Loucy (cell line): ENCODE measurements at regions not wholly inside any gene's neighbourhood (a gene's known extent, or its start where the extent isn't known, plus 50 kb on each side); places are given as distances from the start of the nearest gene placed in this dataset.

Experiments
- H2AFZ ChIP-seq: fragments of 200-600 bp; sonication (generic); 2 replicates; pipeline ENCODE4 v1.6.0; 2016; ENCODE audit warnings: antibody characterized with exemption, mild to moderate bottlenecking, low read length, moderate library complexity
- H3F3A ChIP-seq: fragments of 200-600 bp; 2 replicates; pipeline ENCODE4 v1.6.0; 2016; ENCODE audit warnings: antibody characterized with exemption, low read depth, mild to moderate bottlenecking
- H3K27me3 ChIP-seq: fragments of 200-600 bp; sonication (generic); 2 replicates; pipeline ENCODE4 v1.6.1; 2014; ENCODE audit warnings: low read length, mild to moderate bottlenecking; ENCODE audit not compliant: insufficient read depth, poor library complexity, severe bottlenecking
- H3K36me3 ChIP-seq: fragments of 200-600 bp; sonication (generic); 2 replicates; pipeline ENCODE4 v1.6.1; 2016; ENCODE audit warnings: low read length; ENCODE audit not compliant: insufficient read depth
- H3K4me1 ChIP-seq: fragments of 200-600 bp; sonication (generic); 2 replicates; pipeline ENCODE4 v1.5.1; 2014; ENCODE audit warnings: low read length, mild to moderate bottlenecking; ENCODE audit not compliant: insufficient read depth, poor library complexity, severe bottlenecking
- H3K4me2 ChIP-seq: fragments of 200-600 bp; sonication (generic); 2 replicates; pipeline ENCODE4 v1.6.0; 2014; ENCODE audit warnings: antibody characterized with exemption, low read length, low read depth, mild to moderate bottlenecking; ENCODE audit not compliant: poor library complexity, severe bottlenecking
- H3K4me3 ChIP-seq: fragments of 200-600 bp; sonication (generic); 2 replicates; pipeline ENCODE4 v1.5.1; 2014; ENCODE audit warnings: low read length, mild to moderate bottlenecking, mixed read lengths; ENCODE audit not compliant: poor library complexity, severe bottlenecking
- H3K79me2 ChIP-seq: fragments of 200-600 bp; sonication (generic); 2 replicates; pipeline ENCODE4 v1.6.1; 2014; ENCODE audit warnings: low read length; ENCODE audit not compliant: insufficient read depth
- H3K9ac ChIP-seq: fragments of 200-600 bp; sonication (generic); 2 replicates; pipeline ENCODE4 v1.6.0; 2014; ENCODE audit warnings: mild to moderate bottlenecking, low read depth, low read length, moderate library complexity; ENCODE audit not compliant: poor library complexity, severe bottlenecking
- H3K9me2 ChIP-seq: fragments of 200-600 bp; sonication (generic); replicated peaks from 2 replicates; pipeline ENCODE4 v1.6.1; 2016; ENCODE audit warnings: low read depth, low read length, mixed read lengths
- H3K9me3 ChIP-seq: fragments of 200-600 bp; sonication (generic); 2 replicates; pipeline ENCODE4 v1.6.1; 2014; ENCODE audit warnings: mild to moderate bottlenecking, antibody characterized with exemption, low read length, low read depth; ENCODE audit not compliant: insufficient read depth
- H4K20me1 ChIP-seq: fragments of 200-600 bp; sonication (generic); 2 replicates; pipeline ENCODE4 v1.6.0; 2014; ENCODE audit warnings: antibody characterized with exemption, low read length, mild to moderate bottlenecking; ENCODE audit not compliant: insufficient read depth, poor library complexity, severe bottlenecking
- EZH2phosphoT487 ChIP-seq: fragments of 200-600 bp; IDR thresholded peaks from 2 replicates; pipeline ENCODE4 v1.6.1; 2018; ENCODE audit warnings: antibody characterized with exemption, mild to moderate bottlenecking, moderate library complexity, borderline replicate concordance
- TF ChIP-seq, protein P1 (sequence below): fragments of 200-600 bp; sonication (generic); conservative IDR thresholded peaks from 2 replicates; pipeline ENCODE4 v1.5.1; 2014; ENCODE audit warnings: mild to moderate bottlenecking, antibody characterized with exemption, low read length

DNA sequence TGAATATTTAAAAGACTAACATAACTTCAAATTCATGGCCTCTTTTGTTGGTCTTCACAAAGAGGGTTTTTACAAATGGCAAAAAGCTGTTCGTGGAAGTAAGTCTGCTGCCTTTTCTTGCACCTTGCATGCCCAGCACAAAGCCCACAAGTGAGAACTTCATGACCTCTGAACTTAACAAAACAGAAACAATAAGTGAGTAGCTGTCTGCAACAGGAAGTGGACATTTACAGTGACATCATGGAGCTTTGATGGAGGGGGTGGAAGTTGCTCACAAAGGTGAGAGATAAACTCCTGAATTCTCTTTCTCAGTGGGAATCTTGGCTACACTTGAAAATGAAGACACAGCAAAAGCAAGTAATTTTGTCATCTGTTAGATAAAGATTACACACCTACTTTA, 303.3 kb upstream of the DEPDC1 start:
- no peaks in the 10 kb centered on the region for H3K9me3 ChIP-seq
- no peak overlapping the region for H2AFZ ChIP-seq
- no peak for TF ChIP-seq EZH2phosphoT487
- no peaks in the 10 kb centered on the region for H3K27me3 ChIP-seq
- no peaks in the 10 kb centered on the region for H3K36me3 ChIP-seq
- H3K9me2 ChIP-seq: no peaks in the 10 kb centered on the region
- H3K9ac ChIP-seq: no peak overlapping the region
- no peaks in the 10 kb centered on the region for H3K4me1 ChIP-seq
- H3K4me2 ChIP-seq: no peak overlapping the region
- no peaks in the 10 kb centered on the region for H3F3A ChIP-seq
- no peak overlapping the region for H3K4me3 ChIP-seq
- no peaks in the 10 kb centered on the region for H3K79me2 ChIP-seq
- H4K20me1 ChIP-seq: no peaks in the 10 kb centered on the region

DNA sequence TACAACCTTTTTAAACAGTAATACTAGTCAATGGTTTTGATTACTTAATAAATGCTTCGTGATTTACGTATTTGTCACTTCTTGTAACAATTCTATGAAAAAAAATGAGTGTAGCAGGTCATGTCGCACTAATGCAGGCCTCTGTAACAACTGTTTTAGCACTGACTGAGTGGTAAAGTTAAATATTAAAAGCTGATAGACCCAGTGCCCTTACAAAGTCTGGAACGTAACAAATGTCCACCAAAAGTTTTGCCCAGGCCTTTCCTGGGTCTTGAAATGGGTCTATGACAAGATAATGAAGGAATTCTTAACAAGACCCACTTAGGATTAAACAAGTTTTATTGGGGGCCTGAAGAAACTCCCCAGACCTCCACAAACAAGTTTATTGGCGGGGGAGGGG, 304.6 kb upstream of the DEPDC1 start:
- Histone ChIP-seq H3K27me3 (no peaks in the 10 kb centered on the region), H4K20me1 (no peaks in the 10 kb centered on the region), H3K9ac (no peak overlapping the region), H3K4me1 (no peaks in the 10 kb centered on the region), H3K9me2 (no peaks in the 10 kb centered on the region), H3K4me2 (no peak overlapping the region), H3K36me3 (no peaks in the 10 kb centered on the region), H3K4me3 (no peak overlapping the region), H3F3A (no peaks in the 10 kb centered on the region), H3K9me3 (no peaks in the 10 kb centered on the region), H2AFZ (no peak overlapping the region), H3K79me2 (no peaks in the 10 kb centered on the region)
- TF ChIP-seq EZH2phosphoT487: no peak
- TF ChIP-seq, protein P1, sequence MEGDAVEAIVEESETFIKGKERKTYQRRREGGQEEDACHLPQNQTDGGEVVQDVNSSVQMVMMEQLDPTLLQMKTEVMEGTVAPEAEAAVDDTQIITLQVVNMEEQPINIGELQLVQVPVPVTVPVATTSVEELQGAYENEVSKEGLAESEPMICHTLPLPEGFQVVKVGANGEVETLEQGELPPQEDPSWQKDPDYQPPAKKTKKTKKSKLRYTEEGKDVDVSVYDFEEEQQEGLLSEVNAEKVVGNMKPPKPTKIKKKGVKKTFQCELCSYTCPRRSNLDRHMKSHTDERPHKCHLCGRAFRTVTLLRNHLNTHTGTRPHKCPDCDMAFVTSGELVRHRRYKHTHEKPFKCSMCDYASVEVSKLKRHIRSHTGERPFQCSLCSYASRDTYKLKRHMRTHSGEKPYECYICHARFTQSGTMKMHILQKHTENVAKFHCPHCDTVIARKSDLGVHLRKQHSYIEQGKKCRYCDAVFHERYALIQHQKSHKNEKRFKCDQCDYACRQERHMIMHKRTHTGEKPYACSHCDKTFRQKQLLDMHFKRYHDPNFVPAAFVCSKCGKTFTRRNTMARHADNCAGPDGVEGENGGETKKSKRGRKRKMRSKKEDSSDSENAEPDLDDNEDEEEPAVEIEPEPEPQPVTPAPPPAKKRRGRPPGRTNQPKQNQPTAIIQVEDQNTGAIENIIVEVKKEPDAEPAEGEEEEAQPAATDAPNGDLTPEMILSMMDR: no peak

DNA sequence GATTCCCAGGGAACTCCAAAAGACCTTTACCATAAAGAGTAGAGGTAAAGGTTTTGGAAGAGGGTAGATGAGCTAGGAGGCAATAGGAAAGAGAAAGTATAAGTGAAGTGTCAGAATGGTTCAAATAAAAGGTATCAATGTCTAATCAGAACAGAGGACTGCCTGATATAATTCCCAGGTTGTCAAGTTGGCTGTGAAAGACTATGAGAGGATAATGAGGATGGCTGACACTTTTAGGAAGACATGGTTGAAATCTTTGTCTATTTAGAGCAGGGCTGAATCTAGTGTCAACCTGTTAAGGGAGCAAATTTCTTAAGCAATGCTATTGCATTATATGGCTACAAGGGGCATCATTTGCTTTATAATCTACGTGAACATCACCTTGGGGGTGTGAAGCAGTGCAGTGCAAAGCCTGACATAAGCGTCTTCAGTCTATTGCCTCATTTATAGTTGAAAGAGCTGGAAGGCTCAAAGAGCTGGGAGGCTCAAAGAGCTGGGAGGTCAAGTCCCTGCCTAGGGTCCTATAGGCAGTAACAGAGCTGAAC, 308.3 kb upstream of the DEPDC1 start:
- Histone ChIP-seq H3F3A (no peaks in the 10 kb centered on the region), H2AFZ (no peak overlapping the region), H3K9me2 (no peaks in the 10 kb centered on the region)

More for the DNA sequence above, 308.3 kb upstream of the DEPDC1 start:
- Histone ChIP-seq H3K4me2 (no peak overlapping the region), H3K4me3 (no peak overlapping the region), H4K20me1 (no peaks in the 10 kb centered on the region), H3K4me1 (no peaks in the 10 kb centered on the region), H3K9me3 (no peaks in the 10 kb centered on the region), H3K27me3 (no peaks in the 10 kb centered on the region), H3K79me2 (no peaks in the 10 kb centered on the region), H3K9ac (no peak overlapping the region), H3K36me3 (no peaks in the 10 kb centered on the region)
- TF ChIP-seq, protein P1: no peak
- no peak for TF ChIP-seq EZH2phosphoT487
